Jurkat, Clone E6-1 (cell line): ENCODE measurements at regions not wholly inside any gene's neighbourhood (a gene's known extent, or its start where the extent isn't known, plus 50 kb on each side); places are given as distances from the start of the nearest gene placed in this dataset.

Experiments
- DNase-seq: peaks from one replicate; pipeline ENCODE4 v3.0.0-alpha.2; 2011; ENCODE audit warnings: low read depth, low spot score
- H3K4me3 ChIP-seq: 2 replicates; pipeline ENCODE4 v1.5.1; 2011; ENCODE audit warnings: mild to moderate bottlenecking, low read length, control low read depth, moderate library complexity

DNA sequence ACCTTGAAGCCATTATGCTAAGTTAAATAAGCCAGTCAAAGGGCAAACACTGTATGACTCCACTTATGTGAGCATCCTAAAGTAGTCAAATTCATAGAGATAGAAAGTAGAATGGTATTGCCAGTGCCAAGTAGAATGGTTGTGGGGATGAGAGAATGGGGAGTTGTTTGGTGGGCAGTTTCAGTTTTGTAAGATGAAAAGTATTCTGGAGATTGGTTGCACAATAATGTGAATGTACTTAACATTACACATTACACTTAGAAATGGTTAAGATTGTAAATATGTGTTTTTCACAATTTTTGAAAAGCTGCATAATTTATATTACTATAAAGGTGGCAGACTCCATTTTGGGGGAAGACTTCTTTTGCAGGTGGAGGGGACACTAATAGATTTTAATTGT is 51.3 kb upstream of the CARMIL1 start:
- DNase-seq: no peak
- H3K4me3 ChIP-seq: no peak overlapping the region
